ENCODE measurements at regions not wholly inside any gene's neighbourhood (a gene's known extent, or its start where the extent isn't known, plus 50 kb on each side); places are given as distances from the start of the nearest gene placed in this dataset.

DNA sequence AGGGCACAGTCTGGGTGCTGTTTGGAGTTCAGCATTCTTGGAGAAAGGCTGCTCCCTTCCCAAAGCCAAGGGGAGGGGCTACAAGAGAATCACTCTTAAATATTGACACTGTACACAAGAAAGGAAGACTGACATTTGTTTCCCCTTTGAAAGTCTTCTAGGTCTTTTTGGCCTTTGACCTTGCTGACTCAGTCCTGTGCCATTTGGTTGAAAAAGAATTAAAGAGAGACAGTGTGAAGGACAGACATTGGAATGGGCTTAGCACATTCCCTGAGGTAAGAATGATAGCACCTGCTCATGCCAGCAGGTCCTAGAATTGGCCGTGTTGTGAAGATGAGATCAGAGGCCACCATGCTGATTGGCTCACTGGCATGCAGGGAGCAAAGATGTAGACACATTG, 271.4 kb upstream of the ZNF608 start:
- no peak overlapping the region for H3K9ac ChIP-seq (ENCODE audit: control insufficient read depth, insufficient read depth, low read length)
- no peak for ATAC-seq
- no peaks in the 10 kb centered on the region for H3K9me3 ChIP-seq (replicated peaks; ENCODE audit: control insufficient read depth, insufficient read depth, low read length)
- H4K20me1 ChIP-seq (ENCODE audit: control insufficient read depth, insufficient read depth) = no peaks in the 10 kb centered on the region
- 100% methylated on average over 1 of the region's 1 CpG for WGBS (ENCODE audit: insufficient coverage, insufficient replicate concordance, low lambda C conversion rate, missing lambda C conversion rate)
- in situ Hi-C loops (cut with MboI) (no loop called here), intact Hi-C loops (cut with micrococcal nuclease; ENCODE audit: unreplicated experiment) (no loop called here)
- RAD21 ChIA-PET (ENCODE audit: unreplicated experiment) = no interaction called here
- no peak for FAIRE-seq
- no peaks in the 10 kb centered on the region for H3K79me2 ChIP-seq (ENCODE audit: control insufficient read depth, insufficient read depth, low read length)
- H3K4me2 ChIP-seq (ENCODE audit: control insufficient read depth, insufficient read depth) = no peak overlapping the region
- H3K4me3 ChIP-seq = no peak overlapping the region
- SMC1A ChIA-PET (ENCODE audit: uncharacterized antibody, unreplicated experiment) = interaction anchor here (0.9 to 1.8 kb wide), 4 partner anchors 10 to 60 kb away, joined by 3 to 7 read pairs (median 3); no protein-coding TSS in a partner anchor
- no peak overlapping the region; the same call in 1 of the 2 replicates for H2AFZ ChIP-seq (ENCODE audit: control insufficient read depth, low read depth, low read length)
- no TSS peak for BruUV-seq (replicated peaks)
- H3K27me3 ChIP-seq (replicated peaks in 1 of 2; ENCODE audit: control insufficient read depth in 2 of 2, insufficient read depth in 2 of 2, low read length in 1 of 2) = no peaks in the 10 kb centered on the region
- no peak overlapping the region for H3K27ac ChIP-seq (ENCODE audit: control insufficient read depth, insufficient read depth)
- CTCF ChIA-PET = no interaction called here
- no peaks in the 10 kb centered on the region for H3K4me1 ChIP-seq (ENCODE audit: control insufficient read depth, insufficient read depth, low read length)
- DNase-seq (ENCODE audit: low read depth, low spot score) = no peak
- POLR2A ChIA-PET = no interaction called here
- H3K36me3 ChIP-seq (ENCODE audit: control insufficient read depth in 2 of 2, insufficient read depth in 2 of 2, low read length in 1 of 2) = no peaks in the 10 kb centered on the region
- no peak for TF ChIP-seq TCF7 (IDR thresholded peaks at IDR 0.05; ENCODE audit: borderline replicate concordance)
- TF ChIP-seq NR2C1 (IDR thresholded peaks at IDR 0.05) = no peak
- TF ChIP-seq ZSCAN29 (IDR thresholded peaks at IDR 0.05) = no peak
- TF ChIP-seq NR2C2 (IDR thresholded peaks at IDR 0.05; ENCODE audit: borderline replicate concordance, control insufficient read depth, insufficient read length, low read depth) = no peak
- TF ChIP-seq, protein P1, sequence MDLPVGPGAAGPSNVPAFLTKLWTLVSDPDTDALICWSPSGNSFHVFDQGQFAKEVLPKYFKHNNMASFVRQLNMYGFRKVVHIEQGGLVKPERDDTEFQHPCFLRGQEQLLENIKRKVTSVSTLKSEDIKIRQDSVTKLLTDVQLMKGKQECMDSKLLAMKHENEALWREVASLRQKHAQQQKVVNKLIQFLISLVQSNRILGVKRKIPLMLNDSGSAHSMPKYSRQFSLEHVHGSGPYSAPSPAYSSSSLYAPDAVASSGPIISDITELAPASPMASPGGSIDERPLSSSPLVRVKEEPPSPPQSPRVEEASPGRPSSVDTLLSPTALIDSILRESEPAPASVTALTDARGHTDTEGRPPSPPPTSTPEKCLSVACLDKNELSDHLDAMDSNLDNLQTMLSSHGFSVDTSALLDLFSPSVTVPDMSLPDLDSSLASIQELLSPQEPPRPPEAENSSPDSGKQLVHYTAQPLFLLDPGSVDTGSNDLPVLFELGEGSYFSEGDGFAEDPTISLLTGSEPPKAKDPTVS (IDR thresholded peaks at IDR 0.05; ENCODE audit: low read depth, low read length) = no peak

DNA sequence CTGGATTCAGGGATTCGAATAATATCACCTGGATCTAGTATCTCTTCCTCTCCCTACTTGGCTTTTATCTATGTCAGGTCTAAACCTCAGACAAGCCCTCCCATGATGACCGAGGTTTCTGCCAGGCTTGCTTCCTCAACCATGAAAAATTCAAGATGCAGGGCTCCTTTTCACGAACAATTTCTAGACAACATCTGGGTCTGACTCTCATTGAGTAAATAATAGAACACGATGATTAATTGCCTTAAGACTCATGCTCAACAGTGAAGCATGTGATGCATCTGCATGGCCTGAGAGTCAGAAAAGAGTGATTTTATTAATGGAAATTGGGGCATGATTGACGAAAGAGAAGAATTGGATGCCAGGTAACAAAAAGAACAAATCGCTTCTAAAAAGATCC, 277.2 kb upstream of the ZNF608 start:
- DNase-seq (ENCODE audit: low read depth, low spot score) (no peak), ATAC-seq (no peak)
- SMC1A ChIA-PET (ENCODE audit: uncharacterized antibody, unreplicated experiment) = interaction anchor here (0.9 to 1.5 kb wide), 3 partner anchors 10 to 67 kb away, joined by 3 to 5 read pairs (median 3); no protein-coding TSS in a partner anchor
- no peak for TF ChIP-seq BACH1 (IDR thresholded peaks at IDR 0.05; ENCODE audit: borderline replicate concordance)
- TF ChIP-seq SIN3A (IDR thresholded peaks at IDR 0.05; ENCODE audit: low read depth, low read length) = no peak
- TF ChIP-seq RUNX3 (IDR thresholded peaks at IDR 0.05; ENCODE audit: low read length) = no peak
- no peak for TF ChIP-seq ZZZ3 (IDR thresholded peaks at IDR 0.05; ENCODE audit: control insufficient read depth, insufficient read length, low read depth)
- TF ChIP-seq, protein P2, sequence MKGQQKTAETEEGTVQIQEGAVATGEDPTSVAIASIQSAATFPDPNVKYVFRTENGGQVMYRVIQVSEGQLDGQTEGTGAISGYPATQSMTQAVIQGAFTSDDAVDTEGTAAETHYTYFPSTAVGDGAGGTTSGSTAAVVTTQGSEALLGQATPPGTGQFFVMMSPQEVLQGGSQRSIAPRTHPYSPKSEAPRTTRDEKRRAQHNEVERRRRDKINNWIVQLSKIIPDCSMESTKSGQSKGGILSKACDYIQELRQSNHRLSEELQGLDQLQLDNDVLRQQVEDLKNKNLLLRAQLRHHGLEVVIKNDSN (IDR thresholded peaks at IDR 0.05; ENCODE audit: borderline replicate concordance, extremely low read length, insufficient read depth, low read depth, low read length) = no peak
- no peak for TF ChIP-seq KLF5 (IDR thresholded peaks at IDR 0.05; ENCODE audit: partially characterized antibody)
- TF ChIP-seq, protein P3, sequence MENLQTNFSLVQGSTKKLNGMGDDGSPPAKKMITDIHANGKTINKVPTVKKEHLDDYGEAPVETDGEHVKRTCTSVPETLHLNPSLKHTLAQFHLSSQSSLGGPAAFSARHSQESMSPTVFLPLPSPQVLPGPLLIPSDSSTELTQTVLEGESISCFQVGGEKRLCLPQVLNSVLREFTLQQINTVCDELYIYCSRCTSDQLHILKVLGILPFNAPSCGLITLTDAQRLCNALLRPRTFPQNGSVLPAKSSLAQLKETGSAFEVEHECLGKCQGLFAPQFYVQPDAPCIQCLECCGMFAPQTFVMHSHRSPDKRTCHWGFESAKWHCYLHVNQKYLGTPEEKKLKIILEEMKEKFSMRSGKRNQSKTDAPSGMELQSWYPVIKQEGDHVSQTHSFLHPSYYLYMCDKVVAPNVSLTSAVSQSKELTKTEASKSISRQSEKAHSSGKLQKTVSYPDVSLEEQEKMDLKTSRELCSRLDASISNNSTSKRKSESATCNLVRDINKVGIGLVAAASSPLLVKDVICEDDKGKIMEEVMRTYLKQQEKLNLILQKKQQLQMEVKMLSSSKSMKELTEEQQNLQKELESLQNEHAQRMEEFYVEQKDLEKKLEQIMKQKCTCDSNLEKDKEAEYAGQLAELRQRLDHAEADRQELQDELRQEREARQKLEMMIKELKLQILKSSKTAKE (IDR thresholded peaks at IDR 0.05; ENCODE audit: low read depth, poor library complexity, severe bottlenecking) = no peak

More for the DNA sequence above, 277.2 kb upstream of the ZNF608 start:
- intact Hi-C loops (cut with micrococcal nuclease; ENCODE audit: unreplicated experiment) (no loop called here), in situ Hi-C loops (cut with MboI) (no loop called here)
- Histone ChIP-seq H3K9ac (ENCODE audit: control insufficient read depth, insufficient read depth, low read length) (no peak overlapping the region), H3K4me1 (ENCODE audit: control insufficient read depth, insufficient read depth, low read length) (no peaks in the 10 kb centered on the region), H3K9me3 (replicated peaks; ENCODE audit: control insufficient read depth, insufficient read depth, low read length) (no peaks in the 10 kb centered on the region), H3K27ac (ENCODE audit: control insufficient read depth, insufficient read depth) (no peak overlapping the region), H3K4me3 (no peak overlapping the region), H3K4me2 (ENCODE audit: control insufficient read depth, insufficient read depth) (no peak overlapping the region), H2AFZ (ENCODE audit: control insufficient read depth, low read depth, low read length) (no peak overlapping the region), H3K27me3 (replicated peaks in 1 of 2; ENCODE audit: control insufficient read depth in 2 of 2, insufficient read depth in 2 of 2, low read length in 1 of 2) (no peaks in the 10 kb centered on the region), H3K79me2 (ENCODE audit: control insufficient read depth, insufficient read depth, low read length) (no peaks in the 10 kb centered on the region), H4K20me1 (ENCODE audit: control insufficient read depth, insufficient read depth) (no peaks in the 10 kb centered on the region), H3K36me3 (ENCODE audit: control insufficient read depth in 2 of 2, insufficient read depth in 2 of 2, low read length in 1 of 2) (no peaks in the 10 kb centered on the region)
- no peak for FAIRE-seq
- POLR2A ChIA-PET = no interaction called here
- CTCF ChIA-PET = interaction anchor here (2.0 kb wide), 1 partner anchor 10 kb away, joined by 5 read pairs; no protein-coding TSS in a partner anchor
- RAD21 ChIA-PET (ENCODE audit: unreplicated experiment) = no interaction called here
- WGBS (ENCODE audit: insufficient coverage, insufficient replicate concordance, low lambda C conversion rate, missing lambda C conversion rate) = 27% methylated on average over 6 of the region's 6 CpGs
- no TSS peak for BruUV-seq (replicated peaks)

Measured in GM12878 (cell line).